HG03039 (cell line): ENCODE measurements at regions not wholly inside any gene's neighbourhood (a gene's known extent, or its start where the extent isn't known, plus 50 kb on each side); places are given as distances from the start of the nearest gene placed in this dataset.
A peak's percentile ranks its signal among the peaks of the same experiment; 100 is the strongest.

Experiments
- ATAC-seq: cut with Tn5 transposase; IDR thresholded peaks from one replicate; pipeline ENCODE4 v1.9.1; 2021; ENCODE audit warnings: mild to moderate bottlenecking, moderate library complexity; ENCODE audit not compliant: unreplicated experiment

- ATAC-seq: no peak
Measured at GRCh38 chr7:131194070-131194865, 133.4 kb upstream of the MKLN1 start.

GRCh38 chr7:131196803-131197202 lies 130.9 kb upstream of the MKLN1 start:
- ATAC-seq: no peak

GRCh38 chr7:131197920-131198615 lies 129.6 kb upstream of the MKLN1 start:
- no peak for ATAC-seq

GRCh38 chr7:131202451-131202850 lies 125.2 kb upstream of the MKLN1 start:
- ATAC-seq: no peak

GRCh38 chr7:131203291-131203976 lies 124.2 kb upstream of the MKLN1 start:
- no peak for ATAC-seq

- no peak for ATAC-seq
Measured at GRCh38 chr7:131208777-131209176, 118.9 kb upstream of the MKLN1 start.

- no peak for ATAC-seq
Measured at GRCh38 chr7:131210618-131211017, 117.1 kb upstream of the MKLN1 start.

GRCh38 chr7:131211500-131211899 lies 116.2 kb upstream of the MKLN1 start:
- ATAC-seq: no peak

- ATAC-seq: no peak
Measured at GRCh38 chr7:131212114-131212513, 115.6 kb upstream of the MKLN1 start.

GRCh38 chr7:131218727-131219128 lies 108.9 kb upstream of the MKLN1 start:
- ATAC-seq: no peak

- no peak for ATAC-seq
Measured at GRCh38 chr7:131219312-131220041, 108.2 kb upstream of the MKLN1 start.

GRCh38 chr7:131221061-131221460 lies 106.6 kb upstream of the MKLN1 start:
- ATAC-seq: no peak

GRCh38 chr7:131222171-131222570 lies 105.5 kb upstream of the MKLN1 start:
- ATAC-seq: no peak

GRCh38 chr7:131223151-131223550 lies 104.5 kb upstream of the MKLN1 start:
- no peak for ATAC-seq

GRCh38 chr7:131224996-131225395 lies 102.7 kb upstream of the MKLN1 start:
- ATAC-seq: no peak

- ATAC-seq: no peak
Measured at GRCh38 chr7:131225619-131226513, 101.8 kb upstream of the MKLN1 start.

GRCh38 chr7:131226514-131226865 lies 101.2 kb upstream of the MKLN1 start:
- ATAC-seq: no peak

- peak; percentile 86 for ATAC-seq
Measured at GRCh38 chr7:131231381-131232220, 96.1 kb upstream of the MKLN1 start.

GRCh38 chr7:131232768-131233167 lies 94.9 kb upstream of the MKLN1 start:
- no peak for ATAC-seq
